Breast epithelium (tissue), 4 donors: ENCODE measurements at regions not wholly inside any gene's neighbourhood (a gene's known extent, or its start where the extent isn't known, plus 50 kb on each side); places are given as distances from the start of the nearest gene placed in this dataset.

ENCODE experiments used
- DNase-seq, 2 donors: peaks; one replicate each; pipeline ENCODE4 v3.0.0-alpha.2; 2019; ENCODE audit warnings: low spot score in 2 of 2
- H3K27ac ChIP-seq, 2 donors: fragments of 200-600 bp; sonication (generic) in 1 of 2; one replicate each; pipeline ENCODE4 v1.5.1; 2016 to 2019; ENCODE audit warnings: mild to moderate bottlenecking in 1 of 2
- H3K27me3 ChIP-seq, 2 donors: fragments of 200-600 bp; sonication (generic) in 1 of 2; one replicate each; pipeline versions ENCODE4 v1.5.1 to v1.6.0; 2017 to 2019; ENCODE audit warnings: control low read depth in 1 of 2, mild to moderate bottlenecking in 1 of 2
- H3K36me3 ChIP-seq: fragments of 200-600 bp; one replicate; pipeline ENCODE4 v1.5.1; 2019
- H3K4me1 ChIP-seq, 2 donors: fragments of 200-600 bp; sonication (generic); one replicate each; pipeline ENCODE4 v1.5.1; 2016 to 2019; ENCODE audit warnings: control low read depth in 1 of 2
- H3K4me3 ChIP-seq, 3 donors: fragments of 200-600 bp; sonication (generic); 1 replicate in 2 of 3; 2 replicates in 1 of 3; pipeline ENCODE4 v1.5.1; 2016 to 2019; ENCODE audit warnings: mild to moderate bottlenecking in 3 of 3, moderate library complexity in 2 of 3
- H3K9me3 ChIP-seq, 2 donors: fragments of 200-600 bp; sonication (generic) in 1 of 2; one replicate each; pipeline ENCODE4 v1.5.1; 2016 to 2019; ENCODE audit warnings: control low read depth in 1 of 2
- CTCF ChIP-seq, 3 donors: fragments of 450-650 bp; IDR thresholded peaks; one replicate each; pipeline ENCODE4 v1.5.1; 2016 to 2017; ENCODE audit warnings: antibody characterized with exemption in 3 of 3, mild to moderate bottlenecking in 3 of 3, moderate library complexity in 3 of 3
- POLR2A ChIP-seq: fragments of 450-650 bp; IDR thresholded peaks from one replicate; pipeline ENCODE4 v1.6.1; 2016; ENCODE audit warnings: antibody characterized with exemption, mild to moderate bottlenecking, moderate library complexity
- POLR2AphosphoS5 ChIP-seq, 3 donors: sonication (generic); formaldehyde crosslinking; IDR thresholded peaks; one replicate each; pipeline ENCODE4 v1.6.1; 2017; ENCODE audit warnings: antibody characterized with exemption in 3 of 3
- intact Hi-C: fragments of 100-400 bp; cut with DNase I; formaldehyde crosslinking; loops from one replicate; pipeline ENCODE4 v1.15.1; 2023; ENCODE audit warnings: low total_unique reads

- H3K27me3 ChIP-seq, result no peaks in the 10 kb centered on the region
- TF ChIP-seq POLR2AphosphoS5 (IDR thresholded peaks at IDR 0.05), result no peak
- TF ChIP-seq POLR2A, result no peak
- no peak for TF ChIP-seq CTCF (IDR thresholded peaks at IDR 0.05)
- no peak overlapping the region for H3K4me3 ChIP-seq
Measured at GRCh38 chr10:78995987-78996791, 72.6 kb upstream of the ZMIZ1 start.

GRCh38 chr10:78996792-78997129, 72.0 kb upstream of the ZMIZ1 start:
- Histone ChIP-seq H3K9me3 (no peaks in the 10 kb centered on the region), H3K4me3 (no peak overlapping the region), H3K36me3 (no peaks in the 10 kb centered on the region), H3K27me3 (no peaks in the 10 kb centered on the region), H3K4me1 (no peaks in the 10 kb centered on the region), H3K27ac (no peak overlapping the region)
- TF ChIP-seq POLR2AphosphoS5 (IDR thresholded peaks at IDR 0.05) (no peak), POLR2A (no peak), CTCF (IDR thresholded peaks at IDR 0.05) (no peak)
- intact Hi-C loops, result no loop called here
- DNase-seq, result no peak

More at GRCh38 chr10:78995987-78996791, 72.6 kb upstream of the ZMIZ1 start:
- Histone ChIP-seq H3K4me1 (no peaks in the 10 kb centered on the region), H3K9me3 (no peaks in the 10 kb centered on the region), H3K27ac (no peak overlapping the region), H3K36me3 (no peaks in the 10 kb centered on the region)
- no peak for DNase-seq
- intact Hi-C loops, result no loop called here

- H3K9me3 ChIP-seq, result no peaks in the 10 kb centered on the region
- no peak for DNase-seq
- intact Hi-C loops, result no loop called here
Measured at GRCh38 chr10:78997635-78998618, 70.8 kb upstream of the ZMIZ1 start.

GRCh38 chr10:79001082-79001885, 67.5 kb upstream of the ZMIZ1 start:
- Histone ChIP-seq H3K27ac (no peak overlapping the region), H3K4me1 (no peaks in the 10 kb centered on the region), H3K27me3 (no peaks in the 10 kb centered on the region), H3K36me3 (no peaks in the 10 kb centered on the region), H3K4me3 (no peak overlapping the region), H3K9me3 (no peaks in the 10 kb centered on the region)
- intact Hi-C loops, result no loop called here
- TF ChIP-seq POLR2A, result no peak
- DNase-seq, result no peak

More at GRCh38 chr10:78997635-78998618, 70.8 kb upstream of the ZMIZ1 start:
- TF ChIP-seq CTCF (IDR thresholded peaks at IDR 0.05) (no peak), POLR2A (no peak), POLR2AphosphoS5 (IDR thresholded peaks at IDR 0.05) (no peak)
- Histone ChIP-seq H3K4me3 (no peak overlapping the region), H3K4me1 (no peaks in the 10 kb centered on the region), H3K36me3 (no peaks in the 10 kb centered on the region), H3K27ac (peak overlapping the region in 1 of 2 donors; percentile 6), H3K27me3 (no peaks in the 10 kb centered on the region)

GRCh38 chr10:79002336-79002735, 66.4 kb upstream of the ZMIZ1 start:
- no peak overlapping the region for H3K27ac ChIP-seq
- H3K27me3 ChIP-seq, result no peaks in the 10 kb centered on the region
- intact Hi-C loops, result no loop called here
- H3K4me3 ChIP-seq, result no peak overlapping the region
- DNase-seq, result no peak
- no peaks in the 10 kb centered on the region for H3K4me1 ChIP-seq
- TF ChIP-seq POLR2AphosphoS5 (IDR thresholded peaks at IDR 0.05), result no peak
- TF ChIP-seq POLR2A, result no peak
- TF ChIP-seq CTCF (IDR thresholded peaks at IDR 0.05), result no peak
- H3K36me3 ChIP-seq, result no peaks in the 10 kb centered on the region
- no peaks in the 10 kb centered on the region for H3K9me3 ChIP-seq
